Upper lobe of left lung (tissue), 4 donors: ENCODE measurements at regions not wholly inside any gene's neighbourhood (a gene's known extent, or its start where the extent isn't known, plus 50 kb on each side); places are given as distances from the start of the nearest gene placed in this dataset.

ENCODE experiments used
- CTCF ChIP-seq, 6 experiments: fragments of 450-650 bp in 4 of 6; fragments of 200-600 bp in 2 of 6; sonication (generic) in 2 of 6; IDR thresholded peaks; one replicate each; pipeline ENCODE4 v1.5.1; 2016 to 2019; ENCODE audit warnings: antibody characterized with exemption in 6 of 6
- POLR2AphosphoS5 ChIP-seq, 2 donors: sonication (generic); formaldehyde crosslinking; IDR thresholded peaks; one replicate each; pipeline ENCODE4 v1.5.1; 2017; ENCODE audit warnings: antibody characterized with exemption in 2 of 2

- TF ChIP-seq CTCF (IDR thresholded peaks at IDR 0.05) (no peak), POLR2AphosphoS5 (IDR thresholded peaks at IDR 0.05) (no peak)
Observed at GRCh38 chr3:127390365-127391025, 102.6 kb upstream of the PRR20G start.
